ENCODE measurements at regions not wholly inside any gene's neighbourhood (a gene's known extent, or its start where the extent isn't known, plus 50 kb on each side); places are given as distances from the start of the nearest gene placed in this dataset.

GRCh38 chr9:95679874-95680273, 163.1 kb upstream of the PTCH1 start:
- no peak for TF ChIP-seq CTCF (IDR thresholded peaks at IDR 0.05)
- TF ChIP-seq POLR2A (IDR thresholded peaks at IDR 0.05): no peak
